GM13976 (cell line): ENCODE measurements at regions not wholly inside any gene's neighbourhood (a gene's known extent, or its start where the extent isn't known, plus 50 kb on each side); places are given as distances from the start of the nearest gene placed in this dataset.

Source experiments
- DNase-seq: peaks from one replicate; pipeline ENCODE4 v3.0.0; 2012; ENCODE audit warnings: low spot score
- in situ Hi-C: fragments of 300-500 bp; cut with MboI; formaldehyde crosslinking; loops from one replicate; pipeline ENCODE4 v1.12.0; 2022; ENCODE audit warnings: low sequenced_read_pairs, mixed read lengths, inconsistent platforms; ENCODE audit not compliant: unreplicated experiment
- TF ChIP-seq, protein P1 (sequence below): IDR thresholded peaks from 2 replicates; pipeline ENCODE4 v1.5.1; 2012; ENCODE audit warnings: borderline replicate concordance, mild to moderate bottlenecking; ENCODE audit not compliant: insufficient read depth; ENCODE audit errors: extremely low read depth, missing control alignments, control extremely low read depth

DNA sequence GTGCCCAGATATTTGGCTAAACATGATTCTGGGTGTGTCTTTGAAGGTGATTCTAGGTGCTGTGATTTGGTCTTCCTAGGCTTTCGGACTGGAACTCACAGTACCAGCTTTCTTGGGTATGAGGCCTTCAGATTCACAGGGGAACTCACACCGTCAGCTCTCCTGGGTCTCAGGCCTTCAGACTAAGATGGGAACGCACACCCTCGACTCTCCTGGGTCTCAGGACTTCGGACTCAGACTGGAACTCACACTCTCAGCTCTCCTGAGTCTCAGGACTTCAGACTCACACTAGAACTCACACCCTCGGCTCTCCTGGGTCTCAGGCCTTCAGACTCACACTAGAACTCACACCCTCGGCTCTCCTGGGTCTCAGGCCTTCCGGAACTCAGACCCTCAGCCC, 137.7 kb downstream of the CRLF2 start:
- in situ Hi-C loops: no loop called here
- TF ChIP-seq, protein P1, sequence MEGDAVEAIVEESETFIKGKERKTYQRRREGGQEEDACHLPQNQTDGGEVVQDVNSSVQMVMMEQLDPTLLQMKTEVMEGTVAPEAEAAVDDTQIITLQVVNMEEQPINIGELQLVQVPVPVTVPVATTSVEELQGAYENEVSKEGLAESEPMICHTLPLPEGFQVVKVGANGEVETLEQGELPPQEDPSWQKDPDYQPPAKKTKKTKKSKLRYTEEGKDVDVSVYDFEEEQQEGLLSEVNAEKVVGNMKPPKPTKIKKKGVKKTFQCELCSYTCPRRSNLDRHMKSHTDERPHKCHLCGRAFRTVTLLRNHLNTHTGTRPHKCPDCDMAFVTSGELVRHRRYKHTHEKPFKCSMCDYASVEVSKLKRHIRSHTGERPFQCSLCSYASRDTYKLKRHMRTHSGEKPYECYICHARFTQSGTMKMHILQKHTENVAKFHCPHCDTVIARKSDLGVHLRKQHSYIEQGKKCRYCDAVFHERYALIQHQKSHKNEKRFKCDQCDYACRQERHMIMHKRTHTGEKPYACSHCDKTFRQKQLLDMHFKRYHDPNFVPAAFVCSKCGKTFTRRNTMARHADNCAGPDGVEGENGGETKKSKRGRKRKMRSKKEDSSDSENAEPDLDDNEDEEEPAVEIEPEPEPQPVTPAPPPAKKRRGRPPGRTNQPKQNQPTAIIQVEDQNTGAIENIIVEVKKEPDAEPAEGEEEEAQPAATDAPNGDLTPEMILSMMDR: no peak
- DNase-seq: no peak

DNA sequence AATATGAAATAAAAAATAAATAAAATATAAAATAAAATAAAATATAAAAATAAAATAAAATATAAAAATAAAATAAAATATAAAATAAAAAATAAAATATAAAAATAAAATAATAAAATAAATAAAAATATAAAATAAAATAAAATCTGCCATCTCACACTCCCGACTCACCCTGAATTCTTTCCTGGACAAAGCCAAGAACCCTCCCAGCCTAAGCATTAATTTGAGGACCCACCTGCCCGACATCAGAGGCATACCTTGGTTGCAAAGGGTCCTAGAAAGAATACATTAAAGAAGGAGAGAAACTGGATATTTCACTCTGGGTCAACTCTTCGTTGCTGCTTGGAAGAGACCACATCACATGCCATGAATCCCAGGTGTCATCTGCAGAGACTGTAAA, 138.3 kb downstream of the CRLF2 start:
- in situ Hi-C loops: no loop called here
- TF ChIP-seq, protein P1: no peak
- no peak for DNase-seq

DNA sequence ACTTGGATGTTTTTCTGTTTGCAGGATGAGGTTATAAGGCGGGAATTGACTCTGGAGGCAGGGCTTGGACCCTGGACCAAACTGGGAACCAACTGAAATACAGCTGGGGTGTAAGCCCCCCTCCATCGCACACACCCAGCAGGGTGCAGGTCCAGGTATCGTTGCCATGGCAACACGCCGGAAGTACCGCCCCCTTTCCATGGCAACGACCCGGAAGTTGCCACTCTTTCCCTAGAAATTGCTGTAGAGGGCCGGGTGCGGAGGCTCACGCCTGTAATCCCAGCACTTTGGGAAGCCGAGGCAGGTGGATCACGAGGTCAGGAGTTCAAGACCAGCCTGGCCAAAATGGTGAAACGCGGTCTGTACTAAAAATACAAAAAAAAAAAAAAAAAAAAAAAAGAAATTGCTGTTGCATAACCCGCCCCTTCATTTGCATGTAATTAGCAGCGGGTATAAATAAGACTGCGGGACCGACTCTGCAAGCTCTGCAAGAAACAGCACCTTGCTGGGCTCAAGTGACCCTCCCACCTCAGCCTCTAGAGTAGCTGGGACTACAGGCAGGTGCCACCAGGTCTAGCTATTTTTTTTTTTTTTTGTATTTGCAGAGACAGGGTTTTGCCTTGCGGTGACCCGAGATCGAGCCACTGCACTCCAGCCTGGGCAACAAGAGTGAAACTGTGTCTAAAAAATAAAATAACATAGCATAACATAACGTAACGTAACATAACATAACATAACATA, 139.6 kb downstream of the CRLF2 start:
- TF ChIP-seq, protein P1: no peak
- in situ Hi-C loops: no loop called here
- DNase-seq: no peak

DNA sequence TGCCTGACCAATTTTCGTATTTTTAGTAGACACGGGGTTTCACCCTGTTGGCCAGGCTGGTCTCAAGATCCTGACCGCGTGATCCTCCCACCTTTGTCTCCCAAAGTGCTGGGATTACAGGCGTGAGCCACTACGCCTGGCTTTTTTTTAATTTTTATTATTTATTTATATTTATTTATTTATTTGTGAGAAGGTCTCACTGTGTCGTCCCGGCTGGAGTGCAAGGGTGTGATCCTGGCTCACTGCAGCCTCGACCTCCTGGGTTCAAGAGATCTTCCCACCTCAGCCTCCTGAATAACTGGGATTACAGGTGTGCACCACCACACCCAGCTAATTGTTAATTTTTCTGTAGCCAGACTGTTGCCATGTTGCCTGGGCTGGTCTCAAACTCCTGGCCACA, 141.1 kb downstream of the CRLF2 start:
- TF ChIP-seq, protein P1: no peak
- no peak for DNase-seq
- in situ Hi-C loops: no loop called here

DNA sequence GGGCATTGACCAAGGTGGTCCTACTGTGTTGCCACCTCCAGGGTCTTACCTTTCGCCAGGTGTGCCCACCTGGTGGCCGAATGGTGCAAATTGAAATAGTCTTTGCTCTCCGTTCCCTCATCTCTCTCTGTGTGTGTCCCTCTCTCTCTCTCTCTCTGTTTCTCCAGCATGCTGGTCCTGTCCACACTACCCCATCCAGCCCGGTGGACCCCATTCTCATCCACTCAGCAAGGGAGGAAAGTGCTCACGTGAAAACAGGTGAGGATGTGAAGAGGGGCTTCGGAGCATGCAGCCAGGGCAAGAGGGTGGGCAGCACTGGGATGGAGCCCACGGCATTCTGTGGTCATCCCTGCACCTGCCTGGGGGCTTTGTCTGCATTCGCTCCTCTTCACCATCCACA, 150.1 kb downstream of the CRLF2 start:
- in situ Hi-C loops: no loop called here
- TF ChIP-seq, protein P1: no peak
- no peak for DNase-seq

DNA sequence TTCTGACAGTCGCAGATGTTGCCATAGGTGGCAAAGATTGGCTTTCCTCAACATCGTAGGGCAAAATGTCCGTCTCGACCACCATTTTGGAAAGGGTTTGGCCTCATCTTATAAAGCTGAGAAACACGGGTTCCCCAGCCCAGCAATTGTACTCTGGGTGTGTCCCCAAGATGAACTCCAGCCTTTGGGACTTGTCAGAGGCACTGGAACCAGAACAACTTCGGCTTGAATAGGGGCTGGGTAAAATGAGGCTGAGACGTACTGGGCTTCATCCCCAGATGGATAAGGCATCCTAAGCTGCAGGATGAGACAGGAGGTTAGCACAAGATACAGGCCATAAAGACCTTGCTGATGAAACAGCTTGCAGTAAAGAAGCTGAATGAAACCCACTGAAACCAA, 151.9 kb downstream of the CRLF2 start:
- TF ChIP-seq, protein P1: no peak
- in situ Hi-C loops: no loop called here
- no peak for DNase-seq
